Choroid plexus epithelial cell (primary cell): ENCODE measurements at regions not wholly inside any gene's neighbourhood (a gene's known extent, or its start where the extent isn't known, plus 50 kb on each side); places are given as distances from the start of the nearest gene placed in this dataset.

Experiments
- DNase-seq: peaks from one replicate; pipeline ENCODE4 v3.0.0-alpha.2; 2010; ENCODE audit warnings: low read depth
- H3K4me3 ChIP-seq: 2 replicates; pipeline ENCODE4 v1.5.1; 2011; ENCODE audit warnings: low read depth, mild to moderate bottlenecking, control low read depth, low read length, moderate library complexity
- TF ChIP-seq, protein P1 (sequence below): conservative IDR thresholded peaks from 2 replicates; pipeline ENCODE4 v1.5.1; 2011; ENCODE audit warnings: low read depth, mild to moderate bottlenecking, control low read depth, inconsistent platforms, low read length, moderate library complexity

- DNase-seq: no peak
- no peak overlapping the region for H3K4me3 ChIP-seq
- TF ChIP-seq, protein P1, sequence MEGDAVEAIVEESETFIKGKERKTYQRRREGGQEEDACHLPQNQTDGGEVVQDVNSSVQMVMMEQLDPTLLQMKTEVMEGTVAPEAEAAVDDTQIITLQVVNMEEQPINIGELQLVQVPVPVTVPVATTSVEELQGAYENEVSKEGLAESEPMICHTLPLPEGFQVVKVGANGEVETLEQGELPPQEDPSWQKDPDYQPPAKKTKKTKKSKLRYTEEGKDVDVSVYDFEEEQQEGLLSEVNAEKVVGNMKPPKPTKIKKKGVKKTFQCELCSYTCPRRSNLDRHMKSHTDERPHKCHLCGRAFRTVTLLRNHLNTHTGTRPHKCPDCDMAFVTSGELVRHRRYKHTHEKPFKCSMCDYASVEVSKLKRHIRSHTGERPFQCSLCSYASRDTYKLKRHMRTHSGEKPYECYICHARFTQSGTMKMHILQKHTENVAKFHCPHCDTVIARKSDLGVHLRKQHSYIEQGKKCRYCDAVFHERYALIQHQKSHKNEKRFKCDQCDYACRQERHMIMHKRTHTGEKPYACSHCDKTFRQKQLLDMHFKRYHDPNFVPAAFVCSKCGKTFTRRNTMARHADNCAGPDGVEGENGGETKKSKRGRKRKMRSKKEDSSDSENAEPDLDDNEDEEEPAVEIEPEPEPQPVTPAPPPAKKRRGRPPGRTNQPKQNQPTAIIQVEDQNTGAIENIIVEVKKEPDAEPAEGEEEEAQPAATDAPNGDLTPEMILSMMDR: no peak
Measured at GRCh38 chr13:82647540-82647939, 1234.7 kb downstream of the SLITRK1 start.

- peak; percentile 50 for DNase-seq
- TF ChIP-seq, protein P1: no peak
- no peak overlapping the region for H3K4me3 ChIP-seq
Measured at GRCh38 chr13:82636119-82636518, 1246.2 kb downstream of the SLITRK1 start.

GRCh38 chr13:82634946-82635345 is 1247.3 kb downstream of the SLITRK1 start:
- DNase-seq: no peak
- H3K4me3 ChIP-seq: no peak overlapping the region
- TF ChIP-seq, protein P1: no peak

DNA sequence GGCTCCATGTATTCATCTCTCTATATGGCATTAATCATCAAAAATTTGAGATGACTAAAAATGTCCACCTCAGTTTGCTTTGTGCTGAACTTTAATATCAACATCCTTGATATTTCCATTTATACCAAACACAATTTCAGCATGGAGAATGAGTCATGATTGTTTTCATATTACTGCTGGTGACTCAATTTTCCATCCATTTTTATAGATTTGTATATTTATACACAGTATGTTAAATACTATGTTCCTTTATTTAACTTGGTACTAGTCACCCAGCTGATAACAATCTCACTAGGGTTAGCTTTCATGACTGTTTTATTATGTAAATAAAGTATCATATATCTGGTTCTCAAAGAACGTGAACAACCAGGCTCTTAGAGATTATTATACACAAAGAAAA is 1255.1 kb downstream of the SLITRK1 start:
- DNase-seq: peak; percentile 67
- no peak overlapping the region for H3K4me3 ChIP-seq
- TF ChIP-seq, protein P1: no peak

DNA sequence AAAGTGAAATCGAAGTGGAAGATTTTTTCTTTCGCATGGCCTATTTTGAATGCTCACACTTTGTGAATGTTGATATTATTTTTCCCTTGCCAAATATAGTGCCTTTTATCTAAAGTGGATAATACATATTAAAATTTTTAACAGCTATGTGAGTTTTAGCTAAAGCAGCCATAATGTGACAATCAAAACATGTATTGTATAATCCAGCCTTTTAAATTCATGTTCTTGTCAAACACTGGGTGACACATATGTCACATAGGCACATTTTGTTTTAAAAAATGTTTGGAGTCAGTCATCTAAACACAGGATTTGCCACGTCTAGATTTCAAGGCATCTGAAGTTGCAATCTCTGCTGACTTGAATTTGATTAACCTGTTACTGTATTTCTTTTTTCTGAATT is 1256.6 kb downstream of the SLITRK1 start:
- TF ChIP-seq, protein P1: no peak
- DNase-seq: no peak
- H3K4me3 ChIP-seq: no peak overlapping the region

DNA sequence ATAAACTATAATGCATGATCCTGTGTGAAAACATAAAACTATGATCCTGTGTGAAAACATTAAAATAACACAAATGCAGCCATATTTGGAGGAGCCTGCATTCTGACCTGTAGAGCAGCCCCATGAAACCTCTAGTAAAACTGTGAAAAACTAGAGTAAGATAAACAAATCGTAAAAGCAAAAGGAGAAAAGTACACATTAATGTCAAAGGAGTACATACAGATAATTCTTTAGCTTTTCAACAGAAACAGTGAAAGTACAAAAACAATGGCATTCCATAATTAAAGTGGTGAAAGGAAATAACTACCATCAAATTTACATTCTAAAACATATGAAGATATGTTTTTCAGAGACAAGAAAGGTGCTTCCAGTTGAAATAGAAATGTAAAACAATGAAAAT is 1267.2 kb downstream of the SLITRK1 start:
- DNase-seq: no peak
- TF ChIP-seq, protein P1: no peak

GRCh38 chr13:82614086-82614485 is 1268.2 kb downstream of the SLITRK1 start:
- TF ChIP-seq, protein P1: no peak
- no peak overlapping the region for H3K4me3 ChIP-seq
- no peak for DNase-seq

More for the DNA sequence above, 1267.2 kb downstream of the SLITRK1 start:
- H3K4me3 ChIP-seq: no peak overlapping the region
